ENCODE measurements at regions not wholly inside any gene's neighbourhood (a gene's known extent, or its start where the extent isn't known, plus 50 kb on each side); places are given as distances from the start of the nearest gene placed in this dataset.
"Not testable (repeated sequence)": the region's sequence is repeated elsewhere in the genome, so short reads cannot be mapped to it uniquely, and the experiment has no call there.

DNA sequence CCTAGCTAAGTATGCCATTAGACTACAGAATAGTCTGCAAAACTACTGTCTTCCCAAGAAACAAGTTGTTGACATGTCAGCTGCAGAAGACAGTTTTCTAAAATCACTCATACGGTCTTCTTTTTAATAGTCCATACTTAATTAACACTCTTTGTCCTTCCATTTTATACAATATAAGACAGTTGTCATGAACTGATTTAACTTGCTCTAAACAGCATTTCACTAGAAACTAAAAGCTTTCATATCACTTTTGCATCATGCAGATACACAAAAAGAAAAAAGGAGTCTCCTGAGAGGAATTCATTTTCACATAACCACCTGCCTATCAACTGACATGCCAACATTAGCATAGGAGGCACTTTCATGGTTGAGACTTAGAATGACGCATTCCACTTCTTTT is 1159.6 kb upstream of the CHAC2 start:
- no peak overlapping the region for H2BK5ac ChIP-seq (ENCODE audit: low read length)
- no peaks in the 10 kb centered on the region for H3K79me1 ChIP-seq (ENCODE audit: low read depth, low read length)
- H3K4ac ChIP-seq (ENCODE audit: low read length), result no peak overlapping the region
- H3K27ac ChIP-seq (replicated peaks; ENCODE audit: low read length), result no peak overlapping the region
- DNase-seq (ENCODE audit: low spot score), result no peak
- no peaks in the 10 kb centered on the region for H3K9me3 ChIP-seq (replicated peaks in 1 of 2; ENCODE audit: control insufficient read depth in 2 of 2, insufficient read depth in 1 of 2, low read depth in 1 of 2, low read length in 2 of 2)
- H2BK15ac ChIP-seq (ENCODE audit: low read length), result no peak overlapping the region
- no peak overlapping the region for H3K9ac ChIP-seq (ENCODE audit: low read depth, low read length, poor library complexity)
- no peak overlapping the region for H2BK120ac ChIP-seq (ENCODE audit: low read depth, low read length)
- no peak overlapping the region for H4K91ac ChIP-seq (ENCODE audit: low read depth, low read length, poor library complexity)
- no CpG with 5 or more reads among the region's 2 CpGs for WGBS, 2 donors (ENCODE audit: extremely low coverage in 2 of 2, insufficient read length in 2 of 2, insufficient replicate concordance in 1 of 2)
- H3K27me3 ChIP-seq (ENCODE audit: control insufficient read depth in 3 of 3, insufficient read depth in 3 of 3, low read depth in 1 of 3, low read length in 3 of 3), result no peaks in the 10 kb centered on the region
- H3K23ac ChIP-seq (ENCODE audit: low read depth, low read length, poor library complexity), result no peak overlapping the region
- H3K14ac ChIP-seq (ENCODE audit: low read length), result no peak overlapping the region
- no peaks in the 10 kb centered on the region for H3K36me3 ChIP-seq (replicated peaks in 1 of 2; ENCODE audit: control insufficient read depth in 2 of 2, insufficient read depth in 2 of 2, low read length in 2 of 2)
- peaks cover 0 to 4% of the 10 kb centered on the region in 2 donors for H3K4me1 ChIP-seq (ENCODE audit: control insufficient read depth in 2 of 2, insufficient read depth in 1 of 2, low read depth in 1 of 2, low read length in 2 of 2)
- H4K8ac ChIP-seq (ENCODE audit: low read depth, low read length), result no peak overlapping the region
- H3K18ac ChIP-seq (ENCODE audit: low read length), result no peak overlapping the region
- H2AFZ ChIP-seq (ENCODE audit: low read length), result no peak overlapping the region
- H3K4me2 ChIP-seq (ENCODE audit: insufficient read depth, low read length, poor library complexity, severe bottlenecking), result no peak overlapping the region
- no peak overlapping the region for H3K4me3 ChIP-seq (ENCODE audit: low read length in 2 of 2)
- no peak overlapping the region for H2AK5ac ChIP-seq (ENCODE audit: low read depth, low read length)
- no peak overlapping the region for H2BK12ac ChIP-seq (ENCODE audit: low read length)

DNA sequence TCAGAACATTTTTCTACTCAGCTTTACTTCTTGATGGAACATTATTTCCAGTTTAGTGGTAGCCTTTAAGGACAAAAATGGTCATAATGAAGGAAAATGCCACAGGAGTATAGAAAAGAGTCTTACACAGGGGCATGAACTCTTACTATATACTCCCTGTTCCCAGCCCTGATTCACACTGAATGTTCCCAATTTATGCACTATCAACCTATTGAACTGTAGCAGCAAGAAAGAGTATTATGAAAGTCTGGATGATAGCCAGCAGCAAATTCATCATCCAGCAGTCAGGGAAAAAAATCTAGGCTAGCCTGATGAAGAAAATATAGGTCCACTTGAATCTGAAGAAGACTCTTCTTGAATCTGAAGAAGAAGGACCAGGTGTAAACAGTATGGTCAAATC is 1170.3 kb upstream of the CHAC2 start:
- no peak overlapping the region for H4K91ac ChIP-seq (ENCODE audit: low read depth, low read length, poor library complexity)
- H3K14ac ChIP-seq (ENCODE audit: low read length), result no peak overlapping the region
- DNase-seq (ENCODE audit: low spot score), result no peak
- H3K4me1 ChIP-seq (ENCODE audit: control insufficient read depth in 2 of 2, insufficient read depth in 1 of 2, low read depth in 1 of 2, low read length in 2 of 2), result peaks cover 3% of the 10 kb centered on the region in 2 donors
- no peak overlapping the region for H2AFZ ChIP-seq (ENCODE audit: low read length)
- no peak overlapping the region for H2BK15ac ChIP-seq (ENCODE audit: low read length)
- no peak overlapping the region for H2BK5ac ChIP-seq (ENCODE audit: low read length)
- H3K4me2 ChIP-seq (ENCODE audit: insufficient read depth, low read length, poor library complexity, severe bottlenecking), result no peak overlapping the region
- H3K23ac ChIP-seq (ENCODE audit: low read depth, low read length, poor library complexity), result no peak overlapping the region
- H4K8ac ChIP-seq (ENCODE audit: low read depth, low read length), result no peak overlapping the region
- no peaks in the 10 kb centered on the region for H3K9me3 ChIP-seq (replicated peaks in 1 of 2; ENCODE audit: control insufficient read depth in 2 of 2, insufficient read depth in 1 of 2, low read depth in 1 of 2, low read length in 2 of 2)
- no peaks in the 10 kb centered on the region for H3K36me3 ChIP-seq (replicated peaks in 1 of 2; ENCODE audit: control insufficient read depth in 2 of 2, insufficient read depth in 2 of 2, low read length in 2 of 2)
- H2AK5ac ChIP-seq (ENCODE audit: low read depth, low read length), result no peak overlapping the region
- H3K27ac ChIP-seq (replicated peaks; ENCODE audit: low read length), result no peak overlapping the region
- no peak overlapping the region for H3K18ac ChIP-seq (ENCODE audit: low read length)
- no peaks in the 10 kb centered on the region for H3K79me1 ChIP-seq (ENCODE audit: low read depth, low read length)
- H2BK120ac ChIP-seq (ENCODE audit: low read depth, low read length), result no peak overlapping the region
- no peak overlapping the region for H3K4ac ChIP-seq (ENCODE audit: low read length)
- H3K27me3 ChIP-seq (ENCODE audit: control insufficient read depth in 3 of 3, insufficient read depth in 3 of 3, low read depth in 1 of 3, low read length in 3 of 3), result no peaks in the 10 kb centered on the region
- no peak overlapping the region for H3K9ac ChIP-seq (ENCODE audit: low read depth, low read length, poor library complexity)
- no peak overlapping the region for H3K4me3 ChIP-seq (ENCODE audit: low read length in 2 of 2)
- no peak overlapping the region for H2BK12ac ChIP-seq (ENCODE audit: low read length)

DNA sequence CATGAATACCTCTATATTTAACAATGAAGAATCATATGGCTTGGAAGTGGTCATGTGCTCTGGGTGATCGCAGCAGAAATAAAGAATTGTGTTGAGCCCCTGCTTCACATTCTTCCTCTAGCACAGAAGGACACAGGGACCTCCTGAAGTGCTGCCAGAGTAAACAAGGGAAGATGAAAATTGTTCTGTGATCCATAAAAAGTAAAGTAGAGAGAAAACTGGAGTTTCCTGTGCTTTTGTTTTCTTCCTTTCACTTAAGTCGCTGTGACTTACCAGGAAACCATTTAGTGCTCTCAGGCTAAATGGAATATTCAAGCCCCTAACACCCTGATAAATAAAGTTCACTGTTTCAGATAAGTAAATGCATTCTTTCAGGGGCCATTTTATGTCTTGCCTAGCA is 1173.6 kb upstream of the CHAC2 start:
- Histone ChIP-seq H3K23ac (ENCODE audit: low read depth, low read length, poor library complexity) (no peak overlapping the region), H2BK15ac (ENCODE audit: low read length) (no peak overlapping the region), H2AFZ (ENCODE audit: low read length) (peak overlapping the region; percentile 81), H3K4me2 (ENCODE audit: insufficient read depth, low read length, poor library complexity, severe bottlenecking) (no peak overlapping the region), H3K79me1 (ENCODE audit: low read depth, low read length) (no peaks in the 10 kb centered on the region), H3K27me3 (ENCODE audit: control insufficient read depth in 3 of 3, insufficient read depth in 3 of 3, low read depth in 1 of 3, low read length in 3 of 3) (no peaks in the 10 kb centered on the region), H2BK12ac (ENCODE audit: low read length) (no peak overlapping the region), H3K18ac (ENCODE audit: low read length) (no peak overlapping the region), H3K4me3 (ENCODE audit: low read length in 2 of 2) (no peak overlapping the region), H3K4ac (ENCODE audit: low read length) (no peak overlapping the region), H2BK5ac (ENCODE audit: low read length) (no peak overlapping the region), H3K27ac (replicated peaks; ENCODE audit: low read length) (no peak overlapping the region), H3K14ac (ENCODE audit: low read length) (no peak overlapping the region), H3K4me1 (ENCODE audit: control insufficient read depth in 2 of 2, insufficient read depth in 1 of 2, low read depth in 1 of 2, low read length in 2 of 2) (peaks cover 1 to 3% of the 10 kb centered on the region in 2 donors), H4K91ac (ENCODE audit: low read depth, low read length, poor library complexity) (no peak overlapping the region), H2AK5ac (ENCODE audit: low read depth, low read length) (no peak overlapping the region), H3K9ac (ENCODE audit: low read depth, low read length, poor library complexity) (no peak overlapping the region), H2BK120ac (ENCODE audit: low read depth, low read length) (no peak overlapping the region), H4K8ac (ENCODE audit: low read depth, low read length) (no peak overlapping the region), H3K9me3 (replicated peaks in 1 of 2; ENCODE audit: control insufficient read depth in 2 of 2, insufficient read depth in 1 of 2, low read depth in 1 of 2, low read length in 2 of 2) (no peaks in the 10 kb centered on the region), H3K36me3 (replicated peaks in 1 of 2; ENCODE audit: control insufficient read depth in 2 of 2, insufficient read depth in 2 of 2, low read length in 2 of 2) (no peaks in the 10 kb centered on the region)
- DNase-seq (ENCODE audit: low spot score), result no peak
- WGBS, 2 donors (ENCODE audit: extremely low coverage in 2 of 2, insufficient read length in 2 of 2, insufficient replicate concordance in 1 of 2), result no CpG with 5 or more reads among the region's 2 CpGs

DNA sequence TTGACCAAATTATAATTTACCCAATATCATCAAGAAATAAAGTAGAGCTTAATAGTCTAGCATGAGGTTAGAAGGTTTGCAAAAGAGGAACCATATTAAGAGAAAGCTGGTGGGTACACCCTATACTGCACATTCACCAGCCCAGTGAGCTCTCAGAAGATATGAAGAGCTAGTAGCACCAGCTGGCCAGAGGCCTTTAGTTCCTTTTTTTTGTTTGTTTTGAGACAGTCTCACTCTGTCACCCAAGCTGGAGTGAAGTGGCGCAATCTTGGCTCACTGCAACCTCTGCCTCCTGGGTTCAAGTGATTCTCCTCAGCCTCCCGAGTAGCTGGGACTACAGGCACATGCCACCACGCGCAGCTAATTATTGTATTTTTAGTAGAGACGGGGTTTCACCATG is 1183.5 kb upstream of the CHAC2 start:
- H3K18ac ChIP-seq (ENCODE audit: low read length); H2AK5ac ChIP-seq (ENCODE audit: low read depth, low read length); H3K4me1 ChIP-seq (ENCODE audit: control insufficient read depth in 2 of 2, insufficient read depth in 1 of 2, low read depth in 1 of 2, low read length in 2 of 2); DNase-seq (ENCODE audit: low spot score); H2AFZ ChIP-seq (ENCODE audit: low read length); H3K4ac ChIP-seq (ENCODE audit: low read length); H2BK15ac ChIP-seq (ENCODE audit: low read length); H3K9me3 ChIP-seq (replicated peaks in 1 of 2; ENCODE audit: control insufficient read depth in 2 of 2, insufficient read depth in 1 of 2, low read depth in 1 of 2, low read length in 2 of 2); H3K23ac ChIP-seq (ENCODE audit: low read depth, low read length, poor library complexity); H3K27ac ChIP-seq (replicated peaks; ENCODE audit: low read length); H3K27me3 ChIP-seq (ENCODE audit: control insufficient read depth in 3 of 3, insufficient read depth in 3 of 3, low read depth in 1 of 3, low read length in 3 of 3); H3K4me2 ChIP-seq (ENCODE audit: insufficient read depth, low read length, poor library complexity, severe bottlenecking); H2BK120ac ChIP-seq (ENCODE audit: low read depth, low read length); H3K36me3 ChIP-seq (replicated peaks in 1 of 2; ENCODE audit: control insufficient read depth in 2 of 2, insufficient read depth in 2 of 2, low read length in 2 of 2); H3K4me3 ChIP-seq (ENCODE audit: low read length in 2 of 2); H3K9ac ChIP-seq (ENCODE audit: low read depth, low read length, poor library complexity); H3K14ac ChIP-seq (ENCODE audit: low read length); H3K79me1 ChIP-seq (ENCODE audit: low read depth, low read length); H4K8ac ChIP-seq (ENCODE audit: low read depth, low read length); H2BK5ac ChIP-seq (ENCODE audit: low read length); H4K91ac ChIP-seq (ENCODE audit: low read depth, low read length, poor library complexity); H2BK12ac ChIP-seq (ENCODE audit: low read length): not testable (repeated sequence)
- no CpG with 5 or more reads among the region's 5 CpGs for WGBS, 2 donors (ENCODE audit: extremely low coverage in 2 of 2, insufficient read length in 2 of 2, insufficient replicate concordance in 1 of 2)

All from neuronal stem cell (in vitro differentiated cells).